H1 (cell line): ENCODE measurements at regions not wholly inside any gene's neighbourhood (a gene's known extent, or its start where the extent isn't known, plus 50 kb on each side); places are given as distances from the start of the nearest gene placed in this dataset. TPM values are rescaled to one million over a fixed set of nuclear protein-coding genes. Genes with fewer than 3 reads are reported as not detected.

Experiments used
- small RNA-seq: library from polyadenylated mRNA; stranded (forward); fragments of <200 nt; extraction: miRNeasy Mini kit (QIAGEN cat#:217004); gene quantifications from one replicate; pipeline ENCODE3, GENCODE V24; 2013; ENCODE audit not compliant: insufficient read depth

Small RNA genes in the stretch of these regions (small RNA-seq; reads per million reads assigned to genes)
- gene AC147067.2, result not detected
